ENCODE measurements at regions not wholly inside any gene's neighbourhood (a gene's known extent, or its start where the extent isn't known, plus 50 kb on each side); places are given as distances from the start of the nearest gene placed in this dataset.
"Not testable (repeated sequence)": the region's sequence is repeated elsewhere in the genome, so short reads cannot be mapped to it uniquely, and the experiment has no call there.

GRCh38 chr4:17241835-17242234 is 270.1 kb downstream of the QDPR start:
- no peak for DNase-seq (ENCODE audit: low spot score)

GRCh38 chr4:17238633-17239032 is 273.3 kb downstream of the QDPR start:
- no peak for DNase-seq (ENCODE audit: low spot score)

GRCh38 chr4:17236686-17237085 is 275.2 kb downstream of the QDPR start:
- peak; percentile 17 for DNase-seq (ENCODE audit: low spot score)

- DNase-seq (ENCODE audit: low spot score) = no peak
Measured at GRCh38 chr4:17234678-17235077, 277.2 kb downstream of the QDPR start.

GRCh38 chr4:17232566-17233253 is 279.2 kb downstream of the QDPR start:
- DNase-seq (ENCODE audit: low spot score) = peak; percentile 73

GRCh38 chr4:17231880-17232475 is 279.9 kb downstream of the QDPR start:
- DNase-seq (ENCODE audit: low spot score) = not testable (repeated sequence)

- DNase-seq (ENCODE audit: low spot score) = no peak
Measured at GRCh38 chr4:17230727-17231126, 281.2 kb downstream of the QDPR start.

- no peak for DNase-seq (ENCODE audit: low spot score)
Measured at GRCh38 chr4:17220816-17221215, 291.1 kb downstream of the QDPR start.

GRCh38 chr4:17218786-17219185 is 293.1 kb downstream of the QDPR start:
- no peak for DNase-seq (ENCODE audit: low spot score)

GRCh38 chr4:17206829-17207801 is 304.8 kb downstream of the QDPR start:
- DNase-seq (ENCODE audit: low spot score) = no peak

- no peak for DNase-seq (ENCODE audit: low spot score)
Measured at GRCh38 chr4:17204908-17205307, 306.5 kb upstream of the LDB2 start.

- DNase-seq (ENCODE audit: low spot score) = no peak
Measured at GRCh38 chr4:17203797-17204196, 305.4 kb upstream of the LDB2 start.

- no peak for DNase-seq (ENCODE audit: low spot score)
Measured at GRCh38 chr4:17197070-17197469, 298.6 kb upstream of the LDB2 start.

GRCh38 chr4:17195461-17196275 is 297.2 kb upstream of the LDB2 start:
- DNase-seq (ENCODE audit: low spot score) = no peak

GRCh38 chr4:17194586-17194985 is 296.1 kb upstream of the LDB2 start:
- DNase-seq (ENCODE audit: low spot score) = no peak

GRCh38 chr4:17189759-17190158 is 291.3 kb upstream of the LDB2 start:
- no peak for DNase-seq (ENCODE audit: low spot score)

GRCh38 chr4:17189401-17189720 is 290.9 kb upstream of the LDB2 start:
- peak; percentile 56 for DNase-seq (ENCODE audit: low spot score)

- no peak for DNase-seq (ENCODE audit: low spot score)
Measured at GRCh38 chr4:17188547-17189400, 290.3 kb upstream of the LDB2 start.

GRCh38 chr4:17188125-17188524 is 289.7 kb upstream of the LDB2 start:
- DNase-seq (ENCODE audit: low spot score) = no peak

- no peak for DNase-seq (ENCODE audit: low spot score)
Measured at GRCh38 chr4:17187003-17187402, 288.6 kb upstream of the LDB2 start.

- no peak for DNase-seq (ENCODE audit: low spot score)
Measured at GRCh38 chr4:17182888-17183287, 284.4 kb upstream of the LDB2 start.

All from AG08396 (cell line).